ENCODE measurements at regions not wholly inside any gene's neighbourhood (a gene's known extent, or its start where the extent isn't known, plus 50 kb on each side); places are given as distances from the start of the nearest gene placed in this dataset.
"Not testable (repeated sequence)": the region's sequence is repeated elsewhere in the genome, so short reads cannot be mapped to it uniquely, and the experiment has no call there.

GRCh38 chr16:86272744-86273143, 237.6 kb upstream of the FOXF1 start:
- no peak for DNase-seq (ENCODE audit: extremely low spot score, insufficient read length, low read depth)
- FAIRE-seq = no peak

- FAIRE-seq = no peak
- no peak for DNase-seq (ENCODE audit: extremely low spot score, insufficient read length, low read depth)
Measured at GRCh38 chr16:86277221-86277620, 233.1 kb upstream of the FOXF1 start.

GRCh38 chr16:86277859-86278258, 232.5 kb upstream of the FOXF1 start:
- FAIRE-seq; DNase-seq (ENCODE audit: extremely low spot score, insufficient read length, low read depth): not testable (repeated sequence)

- DNase-seq (ENCODE audit: extremely low spot score, insufficient read length, low read depth) (no peak), FAIRE-seq (no peak)
Measured at GRCh38 chr16:86281421-86281820, 228.9 kb upstream of the FOXF1 start.

GRCh38 chr16:86283944-86284343, 226.4 kb upstream of the FOXF1 start:
- FAIRE-seq (no peak), DNase-seq (ENCODE audit: extremely low spot score, insufficient read length, low read depth) (no peak)

- FAIRE-seq (no peak), DNase-seq (ENCODE audit: extremely low spot score, insufficient read length, low read depth) (no peak)
Measured at GRCh38 chr16:86285421-86285820, 224.9 kb upstream of the FOXF1 start.

- no peak for FAIRE-seq
- DNase-seq (ENCODE audit: extremely low spot score, insufficient read length, low read depth) = no peak
Measured at GRCh38 chr16:86285938-86286921, 224.1 kb upstream of the FOXF1 start.

GRCh38 chr16:86286991-86287663, 223.2 kb upstream of the FOXF1 start:
- FAIRE-seq = no peak
- DNase-seq (ENCODE audit: extremely low spot score, insufficient read length, low read depth) = no peak

GRCh38 chr16:86287664-86288201, 222.6 kb upstream of the FOXF1 start:
- FAIRE-seq (no peak), DNase-seq (ENCODE audit: extremely low spot score, insufficient read length, low read depth) (no peak)

- DNase-seq (ENCODE audit: extremely low spot score, insufficient read length, low read depth) (no peak), FAIRE-seq (no peak)
Measured at GRCh38 chr16:86288716-86289294, 221.5 kb upstream of the FOXF1 start.

GRCh38 chr16:86289304-86289703, 221.0 kb upstream of the FOXF1 start:
- no peak for FAIRE-seq
- DNase-seq (ENCODE audit: extremely low spot score, insufficient read length, low read depth) = no peak

- DNase-seq (ENCODE audit: extremely low spot score, insufficient read length, low read depth) = no peak
- no peak for FAIRE-seq
Measured at GRCh38 chr16:86289907-86290306, 220.4 kb upstream of the FOXF1 start.

- DNase-seq (ENCODE audit: extremely low spot score, insufficient read length, low read depth) (no peak), FAIRE-seq (no peak)
Measured at GRCh38 chr16:86291491-86291890, 218.8 kb upstream of the FOXF1 start.

- FAIRE-seq = no peak
- DNase-seq (ENCODE audit: extremely low spot score, insufficient read length, low read depth) = no peak
Measured at GRCh38 chr16:86292171-86292775, 218.1 kb upstream of the FOXF1 start.

- FAIRE-seq = no peak
- DNase-seq (ENCODE audit: extremely low spot score, insufficient read length, low read depth) = no peak
Measured at GRCh38 chr16:86292942-86293341, 217.4 kb upstream of the FOXF1 start.

- FAIRE-seq (no peak), DNase-seq (ENCODE audit: extremely low spot score, insufficient read length, low read depth) (no peak)
Measured at GRCh38 chr16:86293906-86294305, 216.4 kb upstream of the FOXF1 start.

GRCh38 chr16:86294535-86295196, 215.7 kb upstream of the FOXF1 start:
- no peak for DNase-seq (ENCODE audit: extremely low spot score, insufficient read length, low read depth)
- no peak for FAIRE-seq

- DNase-seq (ENCODE audit: extremely low spot score, insufficient read length, low read depth) (no peak), FAIRE-seq (no peak)
Measured at GRCh38 chr16:86296256-86296655, 214.1 kb upstream of the FOXF1 start.

GRCh38 chr16:86297391-86297790, 212.9 kb upstream of the FOXF1 start:
- FAIRE-seq = no peak
- no peak for DNase-seq (ENCODE audit: extremely low spot score, insufficient read length, low read depth)
